T-cell (primary cell): ENCODE measurements at regions not wholly inside any gene's neighbourhood (a gene's known extent, or its start where the extent isn't known, plus 50 kb on each side); places are given as distances from the start of the nearest gene placed in this dataset.

Experiments used
- ATAC-seq, 4 experiments: fragments of 200-7000 bp in 3 of 4; fragments of 150-1000 bp in 1 of 4; cut with Tn5 transposase; replicated peaks in 1 of 4; 1 replicate in 3 of 4; 2 replicates in 1 of 4; pipeline ENCODE4 v1.10.0; 2021; ENCODE audit warnings: moderate library complexity in 3 of 4, mild to moderate bottlenecking in 2 of 4, moderate number of reproducible peaks in 1 of 4
- CTCF ChIA-PET, 2 donors: fragments of 300-600 bp; sonication (Branson Sonifier 250); formaldehyde crosslinking; loops; one replicate each; lab custom pipeline; 2022; ENCODE audit warnings: antibody characterized with exemption in 2 of 2; lab: Charles Lee
- POLR2A ChIA-PET, 2 donors: fragments of 300-600 bp; sonication (Branson Sonifier 250); formaldehyde crosslinking; loops; one replicate each; lab custom pipeline; 2022; ENCODE audit warnings: antibody characterized with exemption in 2 of 2; lab: Charles Lee
- DNase-seq, 35 experiments: peaks; one replicate each; pipeline versions ENCODE4 v3.0.0 to v3.0.0-alpha.2; 2013 to 2023
- H3K27ac ChIP-seq: one replicate; pipeline ENCODE4 v1.5.1; 2013; ENCODE audit warnings: low read length
- H3K27me3 ChIP-seq, 2 experiments: replicated peaks in 1 of 2; 1 replicate in 1 of 2; 2 replicates in 1 of 2; pipeline versions ENCODE4 v1.6.1 to v1.7.0; 2013; ENCODE audit warnings: low read length in 1 of 2, mixed read lengths in 1 of 2; ENCODE audit not compliant: control insufficient read depth in 2 of 2, insufficient read depth in 2 of 2; ENCODE audit errors: extremely low read depth in 1 of 2
- H3K36me3 ChIP-seq, 2 donors: 1 replicate in 1 of 2; 2 replicates in 1 of 2; pipeline versions ENCODE4 v1.6.1 to v1.7.0; 2013; ENCODE audit warnings: low read length in 1 of 2; ENCODE audit not compliant: control insufficient read depth in 2 of 2, insufficient read depth in 1 of 2; ENCODE audit errors: extremely low read depth in 1 of 2
- H3K4me1 ChIP-seq, 2 experiments: 1 replicate in 1 of 2; 2 replicates in 1 of 2; pipeline versions ENCODE4 v1.6.1 to v1.7.0; 2013; ENCODE audit warnings: low read length in 2 of 2, mixed read lengths in 1 of 2; ENCODE audit not compliant: insufficient read depth in 2 of 2, control insufficient read depth in 1 of 2; ENCODE audit errors: extremely low read depth in 1 of 2
- H3K4me3 ChIP-seq, 2 donors: 1 replicate in 1 of 2; 2 replicates in 1 of 2; pipeline versions ENCODE4 v1.5.1 to v1.7.0; 2013; ENCODE audit warnings: mild to moderate bottlenecking in 2 of 2, low read length in 1 of 2, moderate library complexity in 1 of 2; ENCODE audit not compliant: control insufficient read depth in 1 of 2; ENCODE audit errors: extremely low read depth in 1 of 2
- H3K9me3 ChIP-seq: 2 replicates; pipeline ENCODE4 v1.7.0; 2013
- H3K27ac Mint-ChIP-seq, 2 donors: one replicate each; pipeline ENCODE4 v1.8.0; 2020 to 2021; ENCODE audit warnings: mild to moderate bottlenecking in 2 of 2, mixed read lengths in 2 of 2
- H3K27me3 Mint-ChIP-seq, 2 donors: one replicate each; pipeline ENCODE4 v1.8.0; 2021 to 2022; ENCODE audit warnings: mixed read lengths in 2 of 2
- H3K36me3 Mint-ChIP-seq: one replicate; pipeline ENCODE4 v1.8.0; 2021; ENCODE audit warnings: mixed read lengths
- H3K4me1 Mint-ChIP-seq, 3 donors: one replicate each; pipeline ENCODE4 v1.8.0; 2020 to 2022; ENCODE audit warnings: mixed read lengths in 3 of 3, mild to moderate bottlenecking in 1 of 3
- H3K4me3 Mint-ChIP-seq, 3 donors: one replicate each; pipeline ENCODE4 v1.8.0; 2020 to 2022; ENCODE audit warnings: mild to moderate bottlenecking in 3 of 3, mixed read lengths in 3 of 3, moderate library complexity in 3 of 3
- H3K9me3 Mint-ChIP-seq, 3 donors: one replicate each; pipeline ENCODE4 v1.8.0; 2020 to 2022; ENCODE audit warnings: mixed read lengths in 3 of 3
- WGBS: methylation state at CpG from one replicate; pipeline ENCODE4 v1.1.5; 2013; ENCODE audit warnings: missing lambda C conversion rate; ENCODE audit not compliant: insufficient coverage; 5-methylcytosine and 5-hydroxymethylcytosine counted together

DNA sequence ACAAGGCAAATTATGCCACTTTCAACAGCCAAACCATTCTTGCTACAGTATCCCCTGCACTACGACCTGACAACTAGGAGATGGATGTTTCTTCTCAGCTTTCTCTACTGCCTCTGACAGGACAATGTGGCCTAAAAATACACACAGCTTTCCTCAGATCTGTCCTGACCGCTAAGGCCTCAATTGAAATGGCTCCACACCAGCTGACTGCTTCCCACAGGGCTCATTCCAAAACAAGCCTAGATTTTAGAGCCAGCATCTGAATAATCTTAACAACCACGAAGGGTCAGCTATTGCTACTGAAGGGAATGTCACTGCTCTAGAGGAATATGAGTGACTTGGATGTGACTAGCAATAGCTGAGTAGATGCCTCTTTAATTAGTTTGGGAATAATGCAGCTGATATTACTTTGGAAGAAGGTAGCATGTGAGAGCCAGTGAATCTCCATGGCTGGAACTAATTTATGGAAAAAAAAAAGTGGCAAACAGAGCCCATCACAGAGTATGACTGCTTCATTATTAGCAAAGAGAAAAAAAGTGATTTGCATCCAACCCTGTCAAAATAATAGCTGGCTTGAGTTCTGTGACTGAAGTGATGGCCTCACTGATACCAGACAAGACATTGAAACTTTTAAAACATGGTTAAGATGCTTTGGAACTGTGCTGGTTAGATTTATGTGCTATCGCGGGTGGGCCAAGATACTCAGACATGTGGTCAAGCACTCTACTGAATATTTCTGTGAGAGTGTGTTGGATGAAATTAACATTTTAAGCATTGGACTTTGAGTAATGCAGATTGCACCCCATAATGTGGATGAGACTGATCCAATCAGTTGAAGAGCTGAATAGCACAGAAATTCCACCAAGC, 450.2 kb downstream of the NR2F1-AS1 start:
- Histone ChIP-seq H3K36me3 (no peaks in the 10 kb centered on the region), H3K27ac (no peak overlapping the region), H3K27me3 (no peaks in the 10 kb centered on the region), H3K9me3 (no peaks in the 10 kb centered on the region), H3K4me3 (no peak overlapping the region), H3K4me1 (no peaks in the 10 kb centered on the region)
- Mint-ChIP-seq H3K4me1 (no peaks in the 10 kb centered on the region), H3K36me3 (no peaks in the 10 kb centered on the region), H3K9me3 (peaks cover 0 to 7% (median 3%) of the 10 kb centered on the region in 3 donors), H3K27me3 (no peaks in the 10 kb centered on the region), H3K4me3 (no peak overlapping the region), H3K27ac (no peak overlapping the region)
- WGBS: 56% methylated on average over 4 of the region's 5 CpGs
- ChIA-PET POLR2A (no interaction called here), CTCF (no interaction called here)
- no peak for DNase-seq
- ATAC-seq: no peak

DNA sequence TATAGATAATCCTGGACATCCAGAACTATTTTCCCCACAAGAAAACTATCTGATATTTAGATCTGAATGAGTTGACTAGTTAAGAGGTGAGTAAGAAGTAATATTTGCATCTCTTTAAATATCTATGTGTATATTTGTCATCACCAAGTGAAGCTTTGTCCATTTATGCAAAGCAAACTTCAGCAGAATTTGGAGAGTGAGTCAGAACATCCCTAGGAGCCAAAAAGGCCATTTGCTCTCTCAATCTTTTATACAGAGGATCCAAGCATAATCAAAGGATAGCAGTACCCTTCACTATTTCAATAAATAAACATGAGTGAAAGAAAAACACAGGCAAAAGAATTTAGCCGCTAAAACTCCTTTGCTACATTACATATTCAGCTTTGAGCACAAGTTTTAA, 454.4 kb downstream of the NR2F1-AS1 start:
- Histone ChIP-seq H3K27ac (no peak overlapping the region), H3K4me1 (no peaks in the 10 kb centered on the region), H3K9me3 (no peaks in the 10 kb centered on the region), H3K4me3 (no peak overlapping the region), H3K36me3 (no peaks in the 10 kb centered on the region), H3K27me3 (no peaks in the 10 kb centered on the region)
- H3K27ac Mint-ChIP-seq: no peak overlapping the region
- ATAC-seq (no peak), DNase-seq (no peak)
- H3K27me3 Mint-ChIP-seq: no peaks in the 10 kb centered on the region
- WGBS: no CpG with 5 or more reads among the region's 1 CpG
- H3K4me3 Mint-ChIP-seq: no peak overlapping the region
- POLR2A ChIA-PET: no interaction called here
- H3K4me1 Mint-ChIP-seq: no peaks in the 10 kb centered on the region
- no peaks in the 10 kb centered on the region for H3K9me3 Mint-ChIP-seq
- CTCF ChIA-PET: no interaction called here
- H3K36me3 Mint-ChIP-seq: no peaks in the 10 kb centered on the region

DNA sequence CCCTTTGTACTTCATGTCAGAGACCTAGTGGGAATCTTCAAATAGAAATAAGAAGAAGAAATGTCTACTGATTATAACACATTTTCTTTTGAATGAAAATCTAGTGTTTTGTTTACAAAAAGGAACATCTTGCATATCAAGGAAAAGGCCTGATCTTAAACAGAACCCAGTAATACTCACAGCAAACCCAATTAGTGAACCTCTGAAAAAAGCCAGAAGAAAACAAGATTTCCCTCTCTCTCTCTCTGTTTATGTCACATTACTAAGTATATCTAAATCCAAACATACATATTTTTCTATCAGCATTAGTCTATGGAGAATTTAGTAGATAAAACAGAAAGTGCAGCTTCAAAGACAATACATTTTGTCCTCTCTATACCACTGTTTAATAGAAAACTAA, 457.9 kb downstream of the NR2F1-AS1 start:
- Mint-ChIP-seq H3K9me3 (no peaks in the 10 kb centered on the region), H3K4me1 (no peaks in the 10 kb centered on the region), H3K27ac (no peak overlapping the region), H3K36me3 (no peaks in the 10 kb centered on the region), H3K4me3 (no peak overlapping the region), H3K27me3 (no peaks in the 10 kb centered on the region)
- POLR2A ChIA-PET: no interaction called here
- DNase-seq (no peak), ATAC-seq (no peak)
- Histone ChIP-seq H3K27ac (no peak overlapping the region), H3K27me3 (no peaks in the 10 kb centered on the region), H3K36me3 (no peaks in the 10 kb centered on the region), H3K9me3 (no peaks in the 10 kb centered on the region), H3K4me1 (no peaks in the 10 kb centered on the region), H3K4me3 (no peak overlapping the region)
- CTCF ChIA-PET: no interaction called here

DNA sequence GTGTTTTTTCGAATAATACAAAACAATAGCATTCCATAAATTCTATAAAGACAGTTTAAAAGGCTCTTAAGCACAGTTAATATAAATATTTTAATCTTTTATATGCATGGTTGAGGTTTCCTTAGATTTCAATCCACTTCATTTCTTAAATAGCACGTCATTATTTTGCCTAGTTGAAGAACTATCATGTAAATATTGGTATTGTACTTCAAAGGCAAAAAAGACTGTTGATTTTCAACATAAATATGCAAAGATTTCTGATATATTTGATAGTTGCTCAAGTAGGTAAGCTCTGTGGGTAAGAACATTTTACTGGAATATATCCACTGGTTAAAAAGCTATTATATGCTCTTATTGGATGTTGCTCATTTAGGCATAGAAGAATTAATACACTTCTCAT, 458.6 kb downstream of the NR2F1-AS1 start:
- ChIA-PET CTCF (no interaction called here), POLR2A (no interaction called here)
- Histone ChIP-seq H3K4me3 (no peak overlapping the region), H3K27ac (no peak overlapping the region), H3K4me1 (no peaks in the 10 kb centered on the region), H3K36me3 (no peaks in the 10 kb centered on the region), H3K27me3 (no peaks in the 10 kb centered on the region), H3K9me3 (no peaks in the 10 kb centered on the region)
- no peak overlapping the region for H3K4me3 Mint-ChIP-seq
- H3K27ac Mint-ChIP-seq: no peak overlapping the region
- no peaks in the 10 kb centered on the region for H3K4me1 Mint-ChIP-seq
- WGBS: no CpG with 5 or more reads among the region's 2 CpGs
- H3K27me3 Mint-ChIP-seq: no peaks in the 10 kb centered on the region
- ATAC-seq (no peak), DNase-seq (no peak)
- H3K9me3 Mint-ChIP-seq: no peaks in the 10 kb centered on the region
- H3K36me3 Mint-ChIP-seq: no peaks in the 10 kb centered on the region

DNA sequence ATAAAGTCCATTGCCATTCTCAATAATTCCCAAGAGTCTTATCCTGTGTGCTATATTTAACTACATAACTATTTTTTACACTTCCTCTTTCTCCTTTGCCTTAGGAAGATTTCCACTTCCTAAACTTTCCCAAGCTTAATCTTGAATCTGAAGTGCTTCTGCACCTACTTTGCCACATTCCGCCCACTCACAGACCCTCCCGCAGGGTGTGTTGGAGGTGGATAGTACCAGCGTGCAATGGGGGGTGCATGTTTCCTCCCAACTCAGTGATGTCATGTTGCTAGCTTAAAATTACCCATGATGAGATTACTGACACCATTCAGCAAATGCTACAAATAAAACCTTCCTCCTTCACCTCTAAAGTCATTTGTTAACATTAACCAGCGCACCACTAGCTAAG, 460.2 kb downstream of the NR2F1-AS1 start:
- ChIA-PET POLR2A (no interaction called here), CTCF (no interaction called here)
- Histone ChIP-seq H3K36me3 (no peaks in the 10 kb centered on the region), H3K27me3 (no peaks in the 10 kb centered on the region), H3K4me1 (no peaks in the 10 kb centered on the region), H3K4me3 (no peak overlapping the region), H3K9me3 (no peaks in the 10 kb centered on the region), H3K27ac (no peak overlapping the region)
- Mint-ChIP-seq H3K4me3 (no peak overlapping the region), H3K27me3 (no peaks in the 10 kb centered on the region), H3K9me3 (no peaks in the 10 kb centered on the region), H3K4me1 (no peaks in the 10 kb centered on the region), H3K27ac (no peak overlapping the region), H3K36me3 (no peaks in the 10 kb centered on the region)
- 90% methylated on average over 1 of the region's 4 CpGs for WGBS
- ATAC-seq: no peak
- DNase-seq: no peak

DNA sequence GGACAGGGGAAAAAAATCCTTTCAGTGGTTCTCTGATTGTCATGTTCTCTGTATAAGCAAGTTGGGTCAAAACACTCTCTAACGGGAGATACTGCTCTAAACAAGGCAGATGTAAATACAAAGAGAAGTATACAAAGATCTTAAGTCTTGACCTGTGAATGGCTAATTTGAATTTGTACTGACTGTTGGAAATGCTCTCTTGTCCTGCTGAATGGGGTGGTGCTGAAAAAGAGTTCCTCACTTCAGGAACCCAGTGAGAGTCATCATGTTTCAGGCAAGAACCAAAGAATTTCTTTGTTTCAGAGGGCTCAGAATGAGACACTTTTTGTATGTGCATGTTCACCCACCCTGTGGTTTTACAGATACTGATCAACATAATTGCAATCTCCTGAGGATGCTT, 461.0 kb downstream of the NR2F1-AS1 start:
- Mint-ChIP-seq H3K27me3 (no peaks in the 10 kb centered on the region), H3K4me3 (no peak overlapping the region), H3K27ac (no peak overlapping the region), H3K9me3 (no peaks in the 10 kb centered on the region), H3K36me3 (no peaks in the 10 kb centered on the region), H3K4me1 (no peaks in the 10 kb centered on the region)
- Histone ChIP-seq H3K27me3 (no peaks in the 10 kb centered on the region), H3K36me3 (no peaks in the 10 kb centered on the region), H3K4me1 (no peaks in the 10 kb centered on the region), H3K4me3 (no peak overlapping the region), H3K9me3 (no peaks in the 10 kb centered on the region), H3K27ac (no peak overlapping the region)
- POLR2A ChIA-PET: no interaction called here
- CTCF ChIA-PET: no interaction called here
- WGBS: 80% methylated on average over 1 of the region's 1 CpG
- DNase-seq (no peak), ATAC-seq (no peak)
